ENCODE measurements at regions not wholly inside any gene's neighbourhood (a gene's known extent, or its start where the extent isn't known, plus 50 kb on each side); places are given as distances from the start of the nearest gene placed in this dataset.

DNA sequence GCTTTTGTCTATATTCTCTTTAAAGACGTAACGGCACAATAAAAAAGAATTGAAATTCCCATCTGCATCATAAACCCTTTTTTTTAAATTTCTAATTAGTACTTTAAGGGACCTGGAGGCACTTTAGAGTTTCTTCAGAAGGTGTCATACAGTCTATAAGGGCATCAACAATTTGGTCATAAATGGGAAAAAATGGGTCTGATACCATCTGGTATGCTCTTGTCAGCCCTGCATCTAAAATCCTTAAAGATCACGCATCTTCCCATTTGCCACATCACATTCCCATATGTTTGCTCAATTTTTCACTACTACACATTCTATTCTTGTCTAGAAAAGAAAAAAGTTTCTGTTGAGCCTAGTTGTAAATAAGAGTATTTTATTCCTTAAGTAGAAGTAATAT, 53.8 kb downstream of the COX7C start:
- DNase-seq (ENCODE audit: low read depth) = no peak
- no peak overlapping the region for H3K4me3 ChIP-seq (ENCODE audit: low read depth, low read length)
- TF ChIP-seq, protein P1, sequence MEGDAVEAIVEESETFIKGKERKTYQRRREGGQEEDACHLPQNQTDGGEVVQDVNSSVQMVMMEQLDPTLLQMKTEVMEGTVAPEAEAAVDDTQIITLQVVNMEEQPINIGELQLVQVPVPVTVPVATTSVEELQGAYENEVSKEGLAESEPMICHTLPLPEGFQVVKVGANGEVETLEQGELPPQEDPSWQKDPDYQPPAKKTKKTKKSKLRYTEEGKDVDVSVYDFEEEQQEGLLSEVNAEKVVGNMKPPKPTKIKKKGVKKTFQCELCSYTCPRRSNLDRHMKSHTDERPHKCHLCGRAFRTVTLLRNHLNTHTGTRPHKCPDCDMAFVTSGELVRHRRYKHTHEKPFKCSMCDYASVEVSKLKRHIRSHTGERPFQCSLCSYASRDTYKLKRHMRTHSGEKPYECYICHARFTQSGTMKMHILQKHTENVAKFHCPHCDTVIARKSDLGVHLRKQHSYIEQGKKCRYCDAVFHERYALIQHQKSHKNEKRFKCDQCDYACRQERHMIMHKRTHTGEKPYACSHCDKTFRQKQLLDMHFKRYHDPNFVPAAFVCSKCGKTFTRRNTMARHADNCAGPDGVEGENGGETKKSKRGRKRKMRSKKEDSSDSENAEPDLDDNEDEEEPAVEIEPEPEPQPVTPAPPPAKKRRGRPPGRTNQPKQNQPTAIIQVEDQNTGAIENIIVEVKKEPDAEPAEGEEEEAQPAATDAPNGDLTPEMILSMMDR (conservative IDR thresholded peaks at IDR 0.05; ENCODE audit: low read depth, low read length) = no peak

DNA sequence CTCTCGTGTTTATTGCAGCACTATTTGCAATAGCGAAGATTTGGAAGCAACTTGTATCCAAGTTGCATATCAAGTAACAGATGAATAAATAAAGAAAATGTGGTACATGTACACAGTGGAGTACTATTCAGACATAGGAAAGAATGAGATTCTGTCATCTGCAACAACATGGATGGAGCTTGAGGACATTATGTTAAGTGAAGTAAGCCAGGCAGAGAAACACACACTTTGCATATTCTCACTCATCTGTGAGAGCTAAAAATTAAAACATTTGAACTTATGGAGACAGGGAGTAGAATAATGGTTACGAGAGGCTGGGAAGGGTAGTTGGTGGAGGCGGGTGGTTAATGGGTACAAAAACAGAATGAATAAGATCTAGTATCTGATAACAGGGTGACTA, 56.3 kb downstream of the COX7C start:
- TF ChIP-seq, protein P1 (conservative IDR thresholded peaks at IDR 0.05; ENCODE audit: low read depth, low read length) = no peak
- H3K4me3 ChIP-seq (ENCODE audit: low read depth, low read length) = no peak overlapping the region
- no peak for DNase-seq (ENCODE audit: low read depth)

DNA sequence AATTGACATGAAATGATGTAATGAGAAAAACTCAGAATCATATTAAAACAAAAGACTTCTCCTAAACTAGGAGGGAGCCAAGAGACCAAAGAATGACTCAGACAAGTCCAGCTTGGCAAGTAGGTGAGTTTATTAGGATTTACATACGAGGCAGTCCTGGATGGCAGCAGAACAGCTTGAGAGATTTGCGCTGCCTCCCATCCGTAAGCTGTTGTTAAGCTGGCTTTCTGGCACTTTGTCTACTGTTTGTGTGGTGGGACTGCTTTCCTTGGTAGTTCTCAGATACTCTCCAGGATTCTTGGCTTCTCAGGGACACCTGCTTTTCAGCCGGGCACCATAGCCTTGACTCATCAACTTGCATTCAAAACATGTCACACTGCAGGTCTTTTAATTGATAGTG, 57.6 kb downstream of the COX7C start:
- TF ChIP-seq, protein P1 (conservative IDR thresholded peaks at IDR 0.05; ENCODE audit: low read depth, low read length) = no peak
- no peak for DNase-seq (ENCODE audit: low read depth)
- no peak overlapping the region for H3K4me3 ChIP-seq (ENCODE audit: low read depth, low read length)

DNA sequence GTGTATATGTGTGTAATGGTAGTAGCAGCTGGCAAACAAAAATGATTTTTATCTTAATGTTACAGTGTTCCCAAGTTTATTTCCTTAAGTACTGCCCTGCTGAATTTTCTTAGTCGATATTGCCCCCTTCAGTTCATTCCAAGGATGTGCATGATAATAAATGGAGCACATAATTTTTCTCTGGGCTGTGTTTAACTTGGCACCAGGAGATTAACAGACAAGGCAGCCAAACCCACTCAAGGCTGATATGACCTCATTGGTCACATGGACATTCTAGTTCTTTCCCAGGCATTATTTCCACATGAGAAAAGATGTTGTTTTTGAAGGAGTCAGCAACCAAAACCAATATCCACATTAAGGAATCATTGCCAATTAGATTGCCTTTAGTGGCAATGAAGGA, 61.8 kb downstream of the COX7C start:
- DNase-seq (ENCODE audit: low read depth) = peak; percentile 94
- TF ChIP-seq, protein P1 (conservative IDR thresholded peaks at IDR 0.05; ENCODE audit: low read depth, low read length) = peak; percentile 77
- H3K4me3 ChIP-seq (ENCODE audit: low read depth, low read length) = no peak overlapping the region

DNA sequence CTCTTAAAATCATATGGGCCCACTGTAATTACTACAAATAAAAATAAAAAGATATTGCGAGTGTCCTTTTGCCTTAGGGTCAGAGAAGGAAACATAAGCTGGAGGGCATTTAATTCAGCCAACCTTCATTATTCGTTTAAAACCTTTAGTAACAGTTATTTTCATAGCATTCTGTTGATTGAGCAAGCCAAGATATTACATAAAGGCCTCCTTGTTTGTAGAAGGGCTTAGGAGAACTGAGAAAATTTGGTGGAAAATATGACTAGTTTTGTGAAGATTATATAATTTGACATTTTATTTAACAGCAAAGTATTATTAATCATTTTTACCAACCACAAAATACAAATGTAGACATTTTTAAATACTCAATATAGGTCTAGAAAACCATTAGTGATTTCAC, 62.2 kb downstream of the COX7C start:
- TF ChIP-seq, protein P1 (conservative IDR thresholded peaks at IDR 0.05; ENCODE audit: low read depth, low read length) = no peak
- no peak overlapping the region for H3K4me3 ChIP-seq (ENCODE audit: low read depth, low read length)
- DNase-seq (ENCODE audit: low read depth) = no peak

DNA sequence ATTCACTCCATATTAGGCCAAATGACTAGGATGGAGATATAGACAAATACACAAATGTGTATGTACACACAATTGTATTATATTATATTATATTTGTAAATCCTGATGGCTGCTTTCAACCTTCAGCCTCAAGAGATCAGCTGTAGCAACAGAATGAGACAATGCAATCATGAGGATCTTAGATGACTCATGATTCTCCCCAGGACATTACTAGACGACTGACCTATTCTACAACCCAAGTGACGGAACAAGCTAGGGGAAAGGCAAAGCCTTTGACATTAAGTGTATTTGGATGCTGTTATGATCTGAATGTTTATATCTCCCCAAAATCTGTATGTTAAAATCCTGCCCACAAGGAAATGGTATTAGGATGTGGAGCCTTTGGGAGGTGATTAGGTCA, 66.5 kb downstream of the COX7C start:
- TF ChIP-seq, protein P1 (conservative IDR thresholded peaks at IDR 0.05; ENCODE audit: low read depth, low read length) = no peak
- DNase-seq (ENCODE audit: low read depth) = peak; percentile 35
- H3K4me3 ChIP-seq (ENCODE audit: low read depth, low read length) = no peak overlapping the region

DNA sequence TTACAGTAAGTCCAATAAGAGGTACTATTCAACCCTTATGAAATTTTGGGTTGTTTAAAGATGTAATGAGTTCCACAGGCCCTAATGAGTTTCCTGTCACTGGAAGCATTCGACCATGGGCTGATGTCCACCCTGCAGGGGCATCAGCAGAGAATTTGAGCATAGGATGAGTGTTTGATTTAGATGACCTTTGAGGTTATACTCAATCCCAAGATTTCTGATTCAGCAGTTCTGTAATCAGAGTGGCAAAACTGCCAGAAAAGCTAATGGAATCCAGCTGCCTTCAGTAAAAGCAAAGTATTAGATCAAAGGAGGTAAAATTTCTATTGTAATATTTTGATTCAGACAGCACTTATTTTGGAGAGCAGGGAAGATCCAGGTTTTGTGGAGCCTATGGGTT, 68.3 kb downstream of the COX7C start:
- TF ChIP-seq, protein P1 (conservative IDR thresholded peaks at IDR 0.05; ENCODE audit: low read depth, low read length) = no peak
- no peak for DNase-seq (ENCODE audit: low read depth)
- H3K4me3 ChIP-seq (ENCODE audit: low read depth, low read length) = no peak overlapping the region
